HepG2 (cell line): ENCODE measurements at regions not wholly inside any gene's neighbourhood (a gene's known extent, or its start where the extent isn't known, plus 50 kb on each side); places are given as distances from the start of the nearest gene placed in this dataset.
A peak's percentile ranks its signal among the peaks of the same experiment; 100 is the strongest.

ENCODE experiments used
- ATAC-seq: fragments of 200-7000 bp; cut with Tn5 transposase; 3 replicates; pipeline ENCODE4 v1.9.1; 2020; ENCODE audit warnings: mild to moderate bottlenecking, moderate library complexity
- BruUV-seq: library from RNA; stranded (reverse); fragments of 400-500 nt; replicated peaks from 2 replicates; lab custom pipeline; 2021; lab: Mats Ljungman, UMichigan
- CTCF ChIA-PET: fragments of 300-600 bp; formaldehyde crosslinking; extraction: SDS; loops from one replicate; lab custom pipeline; 2021; ENCODE audit warnings: low total read pairs, inconsistent platforms, low intra/inter-chr PET ratio; lab: Yijun Ruan, JAX
- POLR2A ChIA-PET: fragments of 350-600 bp; sonication (Branson Sonifier 250); formaldehyde crosslinking; loops from one replicate; lab custom pipeline; 2020; ENCODE audit warnings: antibody characterized with exemption, inconsistent platforms; lab: Yijun Ruan, JAX
- DNase-seq: peaks from one replicate; pipeline ENCODE4 v3.0.0-alpha.2; 2015; ENCODE audit warnings: low spot score
- FAIRE-seq: peaks from 3 replicates; lab custom pipeline; 2011; peaks lifted over from hg19 to GRCh38; lab: Jason Lieb, UNC
- H2AFZ ChIP-seq: one replicate; pipeline ENCODE4 v1.6.1; 2011; ENCODE audit warnings: low read length, inconsistent platforms
- H3K27ac ChIP-seq: fragments of 300-600 bp; 3 replicates; pipeline ENCODE4 v1.8.0; 2011; ENCODE audit warnings: mixed run types, mild to moderate bottlenecking, mixed read lengths, low read length, inconsistent platforms; ENCODE audit not compliant: insufficient read depth; ENCODE audit errors: extremely low read length
- H3K27me3 ChIP-seq, 2 experiments: fragments of 200-600 bp in 1 of 2; 2 replicates in 1 of 2; 3 replicates in 1 of 2; pipeline versions ENCODE4 v1.6.0 to v1.8.0; 2011; ENCODE audit warnings: low read length in 2 of 2, mild to moderate bottlenecking in 2 of 2, moderate library complexity in 2 of 2, inconsistent platforms in 1 of 2; ENCODE audit not compliant: insufficient read depth in 2 of 2, control insufficient read depth in 1 of 2
- H3K36me3 ChIP-seq, 2 experiments: fragments of 200-600 bp in 1 of 2; replicated peaks in 1 of 2; 2 replicates in 1 of 2; 3 replicates in 1 of 2; pipeline versions ENCODE4 v1.5.1 to v1.8.0; 2011; ENCODE audit warnings: low read length in 2 of 2, inconsistent platforms in 1 of 2; ENCODE audit not compliant: insufficient read depth in 2 of 2, control insufficient read depth in 1 of 2
- H3K4me1 ChIP-seq: 2 replicates; pipeline ENCODE4 v1.5.1; 2012; ENCODE audit warnings: low read length, inconsistent platforms; ENCODE audit not compliant: insufficient read depth
- H3K4me2 ChIP-seq: 2 replicates; pipeline ENCODE4 v1.6.0; 2011; ENCODE audit warnings: low read depth, low read length, inconsistent platforms
- H3K4me3 ChIP-seq, 3 experiments: fragments of 200-600 bp in 1 of 3; sonication (generic), shearing (Covaris generic) in 1 of 3; replicated peaks in 1 of 3; 2 replicates each; pipeline ENCODE4 v1.5.1; 2011 to 2016; ENCODE audit warnings: low read length in 3 of 3, inconsistent platforms in 2 of 3, low read depth in 2 of 3, mild to moderate bottlenecking in 2 of 3, control low read depth in 1 of 3, mixed read lengths in 1 of 3; ENCODE audit not compliant: insufficient read depth in 1 of 3
- H3K79me2 ChIP-seq: one replicate; pipeline ENCODE4 v1.6.1; 2011; ENCODE audit warnings: low read length, inconsistent platforms; ENCODE audit not compliant: insufficient read depth
- H3K9ac ChIP-seq: 2 replicates; pipeline ENCODE4 v1.6.0; 2011; ENCODE audit warnings: mild to moderate bottlenecking, low read depth, low read length, inconsistent platforms; ENCODE audit not compliant: insufficient read depth
- H3K9me3 ChIP-seq: 2 replicates; pipeline ENCODE4 v1.5.1; 2012; ENCODE audit warnings: mild to moderate bottlenecking, low read length
- H4K20me1 ChIP-seq: 2 replicates; pipeline ENCODE4 v1.6.0; 2011; ENCODE audit warnings: inconsistent platforms, mild to moderate bottlenecking, low read length, moderate library complexity; ENCODE audit not compliant: insufficient read depth
- AGO2 ChIP-seq: fragments of 200-400 bp; formaldehyde crosslinking; optimal IDR thresholded peaks from 2 replicates; pipeline ENCODE3; 2017; ENCODE audit warnings: mild to moderate bottlenecking, low read depth, low read length, moderate library complexity
- CBX2 ChIP-seq, 2 experiments: fragments of 200-600 bp in 1 of 2; sonication (generic); formaldehyde crosslinking in 1 of 2; IDR thresholded peaks; 2 replicates each; pipeline versions ENCODE4 v1.7.0 to v1.8.1; 2018 to 2022; ENCODE audit warnings: low read depth in 2 of 2, low read length in 1 of 2, mild to moderate bottlenecking in 1 of 2, missing genetic modification reagents in 1 of 2
- CREB1 ChIP-seq, 2 experiments: fragments of 450-650 bp in 1 of 2; IDR thresholded peaks; 2 replicates each; pipeline ENCODE4 v1.6.1; 2016 to 2017; ENCODE audit warnings: control low read depth in 1 of 2, mild to moderate bottlenecking in 1 of 2, missing compliant biosample characterization in 1 of 2, missing genetic modification characterization in 1 of 2
- HCFC1 ChIP-seq: fragments of 150-350 bp; IDR thresholded peaks from 2 replicates; pipeline ENCODE4 v1.6.1; 2014; ENCODE audit warnings: low read depth, low read length
- JUN ChIP-seq: sonication (generic); formaldehyde crosslinking; IDR thresholded peaks from 2 replicates; pipeline ENCODE4 v1.4.0; 2020; ENCODE audit warnings: mild to moderate bottlenecking, missing genetic modification reagents
- SKI ChIP-seq: fragments of 450-650 bp; IDR thresholded peaks from one replicate; pipeline ENCODE4 v1.6.1; 2018; ENCODE audit warnings: mild to moderate bottlenecking; ENCODE audit not compliant: partially characterized antibody
- ZBTB33 ChIP-seq: sonication (generic); formaldehyde crosslinking; IDR thresholded peaks from 2 replicates; pipeline ENCODE4 v1.4.0; 2020; ENCODE audit warnings: missing genetic modification reagents
- ZNF24 ChIP-seq: fragments of 450-650 bp; IDR thresholded peaks from 2 replicates; pipeline ENCODE4 v1.6.1; 2017; ENCODE audit warnings: antibody characterized with exemption, mild to moderate bottlenecking
- ZNF354B ChIP-seq: sonication (generic); formaldehyde crosslinking; IDR thresholded peaks from 2 replicates; pipeline ENCODE4 v1.8.0; 2022; ENCODE audit warnings: mild to moderate bottlenecking, missing genetic modification reagents
- WGBS: methylation state at CpG from one replicate; pipeline ENCODE4 v1.1.6; 2017; ENCODE audit warnings: low lambda C conversion rate; 5-methylcytosine and 5-hydroxymethylcytosine counted together
- in situ Hi-C: cut with HindIII; loops from 2 replicates; pipeline ENCODE4 v1.10.0; 2017; ENCODE audit warnings: low pct_unique_long_range_greater_than_20kb; ENCODE audit not compliant: extremely low pct_ligation_motif_present
- intact Hi-C: fragments of 100-400 bp; cut with micrococcal nuclease; formaldehyde crosslinking; loops from one replicate; pipeline ENCODE4 v1.10.0; 2022; ENCODE audit not compliant: unreplicated experiment
- TF ChIP-seq, protein P1 (sequence below): sonication (generic); formaldehyde crosslinking; IDR thresholded peaks from 2 replicates; pipeline ENCODE4 v1.8.0; 2022; ENCODE audit warnings: missing genetic modification reagents, mild to moderate bottlenecking, inconsistent platforms, borderline replicate concordance
- TF ChIP-seq, protein P2 (sequence below): sonication (generic); formaldehyde crosslinking; IDR thresholded peaks from 2 replicates; pipeline ENCODE4 v1.5.1; 2020; ENCODE audit warnings: missing genetic modification reagents, mild to moderate bottlenecking, borderline replicate concordance

DNA sequence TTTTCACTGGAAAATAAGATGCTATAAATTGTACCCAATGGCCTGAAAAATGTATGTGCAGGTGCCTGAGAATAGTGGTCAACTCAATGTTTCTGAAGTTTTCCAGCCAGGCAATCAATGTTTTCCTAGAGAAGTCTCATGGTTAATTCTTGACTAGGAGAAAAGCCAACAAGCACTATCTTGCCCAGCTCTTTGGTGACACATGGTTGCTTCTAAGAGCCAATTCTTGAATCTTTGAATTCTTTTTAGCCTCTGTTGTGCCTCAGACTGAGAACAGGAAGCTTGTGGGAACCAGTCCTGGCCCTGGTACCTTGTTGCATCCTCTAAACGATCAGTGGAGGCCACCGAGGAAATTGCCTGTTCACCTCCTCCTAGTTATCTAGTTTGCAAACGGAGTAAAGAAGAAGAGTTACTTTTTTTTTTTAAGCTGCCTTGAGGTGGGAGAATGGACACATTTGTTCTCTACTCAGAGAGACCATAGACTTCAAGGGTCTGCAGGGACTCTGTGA is 144.0 kb upstream of the MKLN1 start (continued):
- TF ChIP-seq, protein P1, sequence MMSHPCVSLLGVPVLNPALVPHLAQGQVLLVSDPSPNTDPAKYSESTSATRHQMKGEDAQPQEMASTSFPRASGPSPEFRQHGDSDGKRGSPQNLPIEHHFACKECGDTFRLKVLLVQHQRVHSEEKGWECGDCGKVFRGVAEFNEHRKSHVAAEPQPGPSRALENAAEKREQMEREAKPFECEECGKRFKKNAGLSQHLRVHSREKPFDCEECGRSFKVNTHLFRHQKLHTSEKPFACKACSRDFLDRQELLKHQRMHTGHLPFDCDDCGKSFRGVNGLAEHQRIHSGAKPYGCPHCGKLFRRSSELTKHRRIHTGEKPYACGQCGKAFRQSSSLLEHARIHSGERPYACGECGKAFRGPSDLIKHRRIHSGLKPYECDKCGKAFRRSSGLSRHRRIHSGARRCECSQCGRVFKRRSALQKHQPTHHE (CRISPR knock-in tag) = no peak
- no peak for TF ChIP-seq JUN

DNA sequence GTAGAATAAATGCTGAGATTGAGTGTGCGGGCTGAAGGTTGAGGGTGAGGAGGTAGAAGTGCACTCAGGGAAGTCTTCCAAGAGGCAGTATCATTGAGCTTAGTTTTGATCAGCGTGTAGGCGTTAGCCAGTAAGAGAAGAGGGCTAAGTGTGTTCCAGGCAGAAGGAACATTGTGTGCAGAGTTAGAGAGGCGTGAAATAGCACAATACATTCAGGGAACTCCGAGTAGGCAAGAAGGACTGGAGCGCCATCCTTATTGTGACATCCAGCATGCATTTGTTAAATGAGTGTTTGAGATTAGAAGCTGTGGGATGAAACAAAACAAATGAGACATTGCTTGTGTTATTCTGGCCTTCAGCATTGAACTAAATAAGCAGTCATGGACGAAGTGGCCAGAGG is 140.9 kb upstream of the MKLN1 start:
- no peaks in the 10 kb centered on the region for H3K9me3 ChIP-seq
- H3K4me1 ChIP-seq = peaks cover 48% of the 10 kb centered on the region
- no peak overlapping the region for H3K4me3 ChIP-seq
- BruUV-seq = no TSS peak
- intact Hi-C loops = no loop called here
- ChIA-PET POLR2A (no interaction called here), CTCF (no interaction called here)
- no peak overlapping the region for H3K9ac ChIP-seq
- FAIRE-seq (no peak), DNase-seq (no peak), ATAC-seq (no peak)
- TF ChIP-seq AGO2 (no peak), ZBTB33 (CRISPR knock-in tag) (peak; percentile 9; the same call in 1 of the 2 replicates), ZNF354B (CRISPR knock-in tag) (no peak), CBX2 (IDR thresholded peaks at IDR 0.05; ENCODE audit: low read depth, low read length) (no peak), CBX2 (CRISPR knock-in tag; IDR thresholded peaks at IDR 0.05; ENCODE audit: low read depth) (no peak), CREB1 (IDR thresholded peaks at IDR 0.05) (no peak), CREB1 (CRISPR knock-in tag; IDR thresholded peaks at IDR 0.05) (no peak), ZNF24 (no peak), SKI (no peak), HCFC1 (no peak)
- TF ChIP-seq, protein P2, sequence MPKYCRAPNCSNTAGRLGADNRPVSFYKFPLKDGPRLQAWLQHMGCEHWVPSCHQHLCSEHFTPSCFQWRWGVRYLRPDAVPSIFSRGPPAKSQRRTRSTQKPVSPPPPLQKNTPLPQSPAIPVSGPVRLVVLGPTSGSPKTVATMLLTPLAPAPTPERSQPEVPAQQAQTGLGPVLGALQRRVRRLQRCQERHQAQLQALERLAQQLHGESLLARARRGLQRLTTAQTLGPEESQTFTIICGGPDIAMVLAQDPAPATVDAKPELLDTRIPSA (CRISPR knock-in tag) = no peak
- H3K36me3 ChIP-seq = no peaks in the 10 kb centered on the region
- H3K4me2 ChIP-seq = no peak overlapping the region
- WGBS = 79% methylated on average over 7 of the region's 7 CpGs
- H3K79me2 ChIP-seq = no peaks in the 10 kb centered on the region
- no peaks in the 10 kb centered on the region for H4K20me1 ChIP-seq
- no peak overlapping the region for H3K27ac ChIP-seq
- H2AFZ ChIP-seq = no peak overlapping the region
- in situ Hi-C loops = no loop called here
- no peaks in the 10 kb centered on the region for H3K27me3 ChIP-seq
